ENCODE measurements at regions not wholly inside any gene's neighbourhood (a gene's known extent, or its start where the extent isn't known, plus 50 kb on each side); places are given as distances from the start of the nearest gene placed in this dataset.

GRCh38 chr5:2015961-2016360 is 133.2 kb upstream of the IRX4 start:
- no peak for DNase-seq

- no peak for DNase-seq
Measured at GRCh38 chr5:2015124-2015848, 132.6 kb upstream of the IRX4 start.

- DNase-seq, result no peak
Measured at GRCh38 chr5:2014058-2014610, 131.4 kb upstream of the IRX4 start.

GRCh38 chr5:2013301-2014057 is 130.8 kb upstream of the IRX4 start:
- no peak for DNase-seq

- no peak for DNase-seq
Measured at GRCh38 chr5:2012885-2013284, 130.2 kb upstream of the IRX4 start.

- DNase-seq, result no peak
Measured at GRCh38 chr5:2011481-2012411, 129.0 kb upstream of the IRX4 start.

GRCh38 chr5:2010940-2011339 is 128.2 kb upstream of the IRX4 start:
- no peak for DNase-seq

- no peak for DNase-seq
Measured at GRCh38 chr5:2009986-2010914, 127.5 kb upstream of the IRX4 start.

- no peak for DNase-seq
Measured at GRCh38 chr5:2008851-2009629, 126.3 kb upstream of the IRX4 start.

- DNase-seq, result no peak
Measured at GRCh38 chr5:2007878-2008501, 125.3 kb upstream of the IRX4 start.

GRCh38 chr5:2007496-2007877 is 124.8 kb upstream of the IRX4 start:
- no peak for DNase-seq

- DNase-seq, result no peak
Measured at GRCh38 chr5:2006971-2007291, 124.2 kb upstream of the IRX4 start.

- no peak for DNase-seq
Measured at GRCh38 chr5:2006193-2006970, 123.7 kb upstream of the IRX4 start.

GRCh38 chr5:2005101-2006041 is 122.6 kb upstream of the IRX4 start:
- no peak for DNase-seq

- DNase-seq, result no peak
Measured at GRCh38 chr5:2003690-2004365, 121.1 kb upstream of the IRX4 start.

GRCh38 chr5:2003206-2003605 is 120.5 kb upstream of the IRX4 start:
- no peak for DNase-seq

- no peak for DNase-seq
Measured at GRCh38 chr5:2001300-2001699, 118.6 kb upstream of the IRX4 start.

- no peak for DNase-seq
Measured at GRCh38 chr5:2000591-2000990, 117.9 kb upstream of the IRX4 start.

All from NCI-H748 treated with DMSO at 0.1 percent for 48 hours (cell line).